Endothelial cell of umbilical vein (primary cell): ENCODE measurements at regions not wholly inside any gene's neighbourhood (a gene's known extent, or its start where the extent isn't known, plus 50 kb on each side); places are given as distances from the start of the nearest gene placed in this dataset.

Source experiments
- CTCF ChIP-seq, 2 donors: IDR thresholded peaks; 1 replicate in 1 of 2; 2 replicates in 1 of 2; pipeline ENCODE4 v1.5.1; 2011; ENCODE audit warnings: low read length in 2 of 2, mild to moderate bottlenecking in 2 of 2, moderate library complexity in 2 of 2, control low read depth in 1 of 2, inconsistent platforms in 1 of 2, low read depth in 1 of 2; ENCODE audit not compliant: insufficient read depth in 1 of 2; ENCODE audit errors: extremely low read depth in 1 of 2
- MAX ChIP-seq: IDR thresholded peaks from 2 replicates; pipeline ENCODE4 v1.6.1; 2011; ENCODE audit not compliant: insufficient read depth, insufficient read length
- POLR2A ChIP-seq: IDR thresholded peaks from 2 replicates; pipeline ENCODE4 v1.6.1; 2012; ENCODE audit warnings: low read depth, mild to moderate bottlenecking, control low read depth, low read length
- POLR2AphosphoS5 ChIP-seq: IDR thresholded peaks from 2 replicates; pipeline ENCODE4 v1.6.1; 2012; ENCODE audit warnings: low read depth, mild to moderate bottlenecking, control low read depth, low read length, moderate library complexity; ENCODE audit not compliant: insufficient read depth

- no peak for TF ChIP-seq POLR2AphosphoS5
- TF ChIP-seq CTCF (IDR thresholded peaks at IDR 0.05; ENCODE audit: extremely low read depth in 1 of 2, insufficient read depth in 1 of 2, low read depth in 1 of 2, low read length in 2 of 2): no peak
- no peak for TF ChIP-seq POLR2A
- TF ChIP-seq MAX: no peak
These were observed 242.9 kb upstream of the IRX1 start for GRCh38 chr5:3352711-3353110.
